ENCODE measurements at regions not wholly inside any gene's neighbourhood (a gene's known extent, or its start where the extent isn't known, plus 50 kb on each side); places are given as distances from the start of the nearest gene placed in this dataset.

- no peak for DNase-seq (ENCODE audit: low read depth)
These were observed 262.8 kb upstream of the PBX1 start for GRCh38 chr1:164296172-164296571.

DNA sequence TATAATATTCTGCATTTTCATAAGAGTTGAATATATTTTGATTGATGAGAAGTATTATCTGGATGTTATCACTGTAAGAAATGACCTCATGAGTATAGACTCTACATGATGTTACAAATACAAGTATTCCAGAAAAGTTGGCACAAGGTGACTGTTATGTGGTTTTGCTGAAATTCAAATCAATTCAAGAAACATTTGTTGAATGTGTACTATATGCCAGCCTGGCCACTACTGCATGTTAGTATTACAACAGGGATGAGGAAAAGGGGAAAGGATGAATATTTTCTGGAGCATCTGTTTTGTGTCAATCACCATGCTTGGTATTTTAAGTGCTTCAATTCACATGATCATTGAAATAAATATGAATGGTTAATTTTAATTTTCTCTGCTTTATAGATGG is 250.9 kb upstream of the PBX1 start:
- no peak for DNase-seq (ENCODE audit: low read depth)

GRCh38 chr1:164310166-164310565 is 248.8 kb upstream of the PBX1 start:
- no peak for DNase-seq (ENCODE audit: low read depth)

- no peak for DNase-seq (ENCODE audit: low read depth)
These were observed 247.6 kb upstream of the PBX1 start for GRCh38 chr1:164311377-164311776.

DNA sequence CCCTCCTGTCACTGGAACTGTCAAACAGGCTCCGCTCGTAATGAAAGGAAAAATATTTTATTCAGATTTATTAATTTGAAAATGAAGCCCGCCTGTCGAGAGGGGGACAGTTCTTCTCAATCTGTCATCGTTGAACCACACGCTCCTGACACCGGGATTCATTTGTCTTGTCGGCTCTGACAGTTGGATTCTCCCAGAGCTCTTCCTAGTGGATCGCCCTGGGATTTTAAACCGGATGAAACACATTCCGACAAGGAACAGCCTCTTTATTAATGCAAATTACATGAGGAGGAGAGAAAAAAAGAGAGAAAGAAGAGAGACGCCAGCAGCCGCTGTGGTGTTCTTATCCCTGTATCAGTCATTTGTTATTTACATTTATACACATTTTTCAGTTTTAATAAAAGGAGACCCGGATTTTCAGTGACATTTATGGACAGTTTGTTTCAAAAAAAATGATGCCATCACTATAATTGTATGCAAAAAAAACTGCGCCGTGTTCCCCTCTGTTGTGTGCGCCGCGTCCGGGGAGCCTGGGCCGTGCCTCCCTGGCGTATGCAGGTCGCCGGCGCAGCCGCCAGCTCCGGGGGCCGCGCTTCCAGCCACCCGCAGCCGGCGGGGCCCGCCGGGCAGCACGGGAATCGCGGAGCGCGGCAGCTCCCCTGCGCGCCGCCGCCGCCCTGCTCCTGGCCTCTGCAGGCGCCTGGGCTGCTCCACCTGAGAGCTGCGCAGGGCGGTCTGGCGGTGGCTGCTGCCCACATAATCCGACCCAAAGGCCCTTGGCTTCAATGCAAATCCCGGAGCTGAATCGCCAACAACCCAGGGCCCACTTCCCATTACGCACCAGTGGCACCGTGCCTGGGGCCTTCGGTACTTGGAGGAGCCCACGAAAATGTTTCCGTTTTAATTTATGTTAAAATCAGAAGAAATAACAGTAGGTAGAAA is 237.9 kb upstream of the PBX1 start:
- no peak for DNase-seq (ENCODE audit: low read depth)

DNA sequence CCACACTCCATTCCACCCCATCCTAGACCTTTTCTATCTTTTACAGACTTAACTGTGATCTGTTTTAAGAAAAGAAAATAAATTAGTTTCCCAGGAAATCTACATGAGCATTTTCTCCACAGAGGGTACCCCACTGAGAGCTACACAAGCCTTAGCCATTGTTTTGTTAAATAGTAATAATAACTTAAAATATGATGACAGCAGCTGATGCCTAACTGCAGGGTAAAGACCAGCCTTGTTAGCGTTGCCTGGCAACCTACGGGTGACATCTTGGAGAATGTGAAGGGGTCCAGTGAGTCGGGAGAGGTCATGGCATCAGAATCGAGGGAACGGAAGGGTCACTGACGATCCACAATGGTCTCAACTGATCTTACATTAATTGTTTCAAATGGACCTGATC is 233.2 kb upstream of the PBX1 start:
- DNase-seq (ENCODE audit: low read depth) = no peak

GRCh38 chr1:164333387-164333786 is 225.6 kb upstream of the PBX1 start:
- DNase-seq (ENCODE audit: low read depth) = no peak

- no peak for DNase-seq (ENCODE audit: low read depth)
These were observed 221.6 kb upstream of the PBX1 start for GRCh38 chr1:164337394-164337793.

- DNase-seq (ENCODE audit: low read depth) = no peak
These were observed 221.1 kb upstream of the PBX1 start for GRCh38 chr1:164337885-164338284.

GRCh38 chr1:164343189-164343588 is 215.8 kb upstream of the PBX1 start:
- no peak for DNase-seq (ENCODE audit: low read depth)

GRCh38 chr1:164347980-164348379 is 211.0 kb upstream of the PBX1 start:
- no peak for DNase-seq (ENCODE audit: low read depth)

DNA sequence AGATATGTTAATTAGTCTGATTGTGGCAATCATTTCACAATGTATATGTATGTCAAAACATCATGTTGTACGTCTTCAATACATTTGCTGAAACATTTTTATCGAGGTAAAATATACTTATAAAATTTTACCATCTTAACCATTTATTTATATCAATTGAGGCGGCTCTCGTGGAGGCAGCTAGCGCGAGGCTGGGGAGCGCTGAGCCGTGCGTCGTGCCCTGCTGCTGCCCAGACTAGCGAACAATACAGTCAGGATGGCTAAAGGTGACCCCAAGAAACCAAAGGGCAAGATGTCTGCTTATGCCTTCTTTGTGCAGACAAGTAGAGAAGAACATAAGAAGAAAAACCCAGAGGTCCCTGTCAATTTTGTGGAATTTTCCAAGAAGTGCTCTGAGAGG is 202.5 kb upstream of the PBX1 start:
- DNase-seq (ENCODE audit: low read depth) = no peak

DNA sequence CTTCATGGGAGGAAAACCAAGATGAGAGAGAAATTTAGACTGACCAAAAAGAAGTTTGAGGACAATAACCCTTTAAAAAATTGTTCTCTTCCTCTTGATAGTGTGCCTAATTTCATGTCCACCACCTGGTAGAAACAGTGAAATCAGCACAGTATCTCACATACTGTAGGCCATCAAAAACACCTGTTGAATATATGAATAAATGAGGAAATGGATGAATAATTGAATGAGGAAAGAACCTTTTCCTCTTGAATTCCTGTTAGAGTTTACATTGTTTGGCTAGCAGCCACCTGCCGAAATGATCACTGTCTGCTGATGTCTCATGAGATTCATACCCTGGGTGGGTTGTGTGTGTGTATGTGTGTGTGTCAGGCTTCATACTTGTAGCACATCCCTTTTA is 198.7 kb upstream of the PBX1 start:
- no peak for DNase-seq (ENCODE audit: low read depth)

DNA sequence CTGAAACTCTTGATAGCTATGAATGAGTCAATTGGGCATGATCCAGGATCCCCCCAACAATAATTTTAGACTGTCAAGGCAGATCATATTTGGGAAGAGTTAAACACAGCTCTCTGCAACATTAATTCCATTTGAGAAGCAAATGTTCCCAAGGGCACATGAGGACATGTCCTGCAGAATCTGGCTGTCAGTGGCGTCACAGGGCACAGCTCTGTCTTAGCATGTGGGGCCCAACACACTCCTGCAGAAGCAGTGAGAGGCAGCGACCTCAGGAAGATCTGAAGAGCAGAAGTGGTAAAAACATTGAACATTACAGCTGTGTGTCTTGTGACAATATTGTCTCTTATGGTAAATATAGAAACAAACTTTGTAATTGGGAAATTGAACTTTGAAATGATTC is 197.1 kb upstream of the PBX1 start:
- DNase-seq (ENCODE audit: low read depth) = no peak

DNA sequence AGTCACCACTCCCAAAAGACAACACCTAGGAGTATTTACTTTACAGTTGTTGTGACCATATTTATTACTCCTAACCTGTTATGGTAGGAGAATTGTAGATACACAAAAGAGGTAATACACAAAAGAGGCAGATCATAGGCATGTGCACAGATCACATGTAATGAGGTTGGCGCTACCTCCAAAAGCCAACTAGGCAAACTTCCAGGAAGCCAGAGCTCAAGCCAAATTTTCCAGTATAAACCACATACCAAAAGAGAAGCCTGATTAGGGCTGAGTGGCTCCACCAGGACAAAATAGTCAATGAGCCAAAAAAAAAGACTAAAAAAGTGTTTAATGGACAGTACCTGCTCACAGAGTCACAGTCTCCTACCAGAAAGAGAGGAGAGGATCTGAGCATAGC is 195.0 kb upstream of the PBX1 start:
- no peak for DNase-seq (ENCODE audit: low read depth)

GRCh38 chr1:164366014-164366413 is 193.0 kb upstream of the PBX1 start:
- DNase-seq (ENCODE audit: low read depth) = no peak

- no peak for DNase-seq (ENCODE audit: low read depth)
These were observed 189.2 kb upstream of the PBX1 start for GRCh38 chr1:164369698-164370365.

DNA sequence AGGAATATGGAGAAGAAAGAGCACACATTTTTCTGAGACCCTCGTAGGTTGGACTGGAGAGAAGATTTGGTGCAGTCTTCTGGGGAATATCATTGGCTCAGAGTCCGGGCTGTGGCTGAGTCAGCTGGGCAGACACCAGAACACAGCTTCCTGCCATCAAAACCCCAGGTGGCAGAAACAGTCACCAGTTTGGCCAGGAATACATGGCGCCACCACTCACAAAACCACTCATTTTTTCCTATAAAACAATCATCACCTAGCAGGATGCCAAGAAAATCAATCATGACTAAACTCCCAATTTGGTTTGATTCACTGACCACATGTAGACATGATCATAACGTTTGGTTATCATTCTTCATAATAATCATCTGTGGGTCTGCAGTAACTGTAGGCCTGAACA is 178.1 kb upstream of the PBX1 start:
- DNase-seq (ENCODE audit: low read depth) = no peak

DNA sequence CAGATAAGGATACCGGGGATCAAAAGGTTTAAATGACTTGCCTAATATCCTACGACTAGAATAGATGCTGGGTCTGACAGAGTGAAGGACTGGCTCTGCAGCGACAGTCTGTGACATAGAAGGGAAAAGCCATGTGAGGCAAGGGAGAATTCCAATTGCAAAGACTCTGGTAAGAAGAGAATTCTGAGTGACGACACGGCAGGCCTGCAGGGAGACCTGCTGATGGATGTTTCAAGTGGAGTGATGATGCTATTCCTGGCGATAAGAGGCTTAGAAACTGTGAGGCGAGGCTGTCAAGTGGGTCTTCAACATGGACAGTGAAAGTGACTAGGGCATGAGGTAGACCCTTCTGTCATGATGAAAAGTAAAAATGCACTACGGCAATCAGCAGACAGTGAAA is 176.6 kb upstream of the PBX1 start:
- DNase-seq (ENCODE audit: low read depth) = no peak

DNA sequence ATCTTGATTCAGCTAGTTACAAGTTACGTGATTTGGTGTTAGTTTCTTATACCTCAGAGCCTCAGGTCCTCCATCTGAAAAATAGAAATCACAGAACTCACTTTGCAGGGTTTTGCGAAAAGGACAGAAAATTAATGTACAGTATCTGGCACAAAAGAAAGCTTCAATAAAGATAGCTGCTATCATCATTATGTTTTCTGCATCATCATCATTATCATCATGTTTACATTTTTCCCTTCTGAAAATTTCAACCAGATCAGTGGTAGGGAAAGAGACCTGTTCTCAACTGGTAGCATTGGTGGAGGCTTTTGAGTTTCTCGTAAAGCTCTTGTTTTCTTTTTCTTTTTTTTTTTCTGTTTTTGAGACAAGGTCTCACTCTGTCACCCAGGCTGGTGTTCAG is 174.7 kb upstream of the PBX1 start:
- no peak for DNase-seq (ENCODE audit: low read depth)

DNA sequence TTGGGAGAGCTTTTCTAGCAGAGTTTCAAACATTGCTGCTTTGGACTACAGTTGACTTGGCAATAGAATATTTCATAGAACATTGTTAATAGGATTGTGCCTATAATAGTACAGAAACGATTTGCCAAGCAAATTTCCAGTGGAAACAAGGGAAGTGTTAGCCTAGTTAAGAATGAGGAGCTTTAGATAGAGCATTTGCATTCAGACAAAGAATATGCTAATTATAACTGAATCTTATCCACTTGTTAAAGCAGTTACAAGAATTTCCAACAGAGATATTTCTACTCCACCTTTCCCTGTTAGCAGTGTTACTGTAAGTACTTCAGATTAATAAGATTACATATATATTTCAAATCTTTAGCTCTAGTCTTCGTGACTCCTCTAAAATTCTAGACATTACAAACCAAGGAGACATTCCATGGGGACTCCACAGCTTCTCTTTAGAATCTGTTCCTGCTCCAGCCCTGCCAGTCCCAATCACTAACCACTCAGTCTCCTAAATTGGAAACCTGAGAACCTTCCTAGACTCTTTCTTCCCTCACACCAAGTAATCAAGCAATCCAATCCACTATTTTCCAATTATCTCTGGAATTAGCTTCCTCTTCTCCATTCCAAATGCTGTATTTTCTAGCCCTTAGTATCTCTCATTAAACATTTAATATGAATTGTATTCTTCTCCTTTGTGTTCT is 141.8 kb upstream of the PBX1 start:
- DNase-seq (ENCODE audit: low read depth) = no peak

DNA sequence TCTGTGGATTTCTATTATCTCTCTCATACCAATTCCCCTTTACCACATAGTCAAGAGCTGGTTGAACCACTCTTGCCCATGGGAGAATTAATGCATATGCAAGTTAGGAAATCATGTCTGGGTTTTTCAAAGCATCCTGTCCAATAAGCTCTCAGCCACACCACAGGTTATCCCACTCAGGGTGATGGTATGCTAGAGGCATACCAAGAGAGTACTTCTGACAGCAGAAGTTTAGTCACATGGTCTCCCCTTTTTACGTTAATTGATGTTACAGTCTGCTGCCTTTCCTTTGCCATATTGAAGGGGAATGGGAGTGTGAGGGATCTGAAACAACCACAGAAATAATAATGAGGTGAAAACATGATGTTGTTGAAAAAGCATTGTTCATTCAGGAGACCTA is 135.8 kb upstream of the PBX1 start:
- no peak for DNase-seq (ENCODE audit: low read depth)

All from activated T-cell treated with anti-CD3 and anti-CD28 coated beads for 24 hours (primary cell).